ENCODE measurements at regions not wholly inside any gene's neighbourhood (a gene's known extent, or its start where the extent isn't known, plus 50 kb on each side); places are given as distances from the start of the nearest gene placed in this dataset.

- no peak for TF ChIP-seq CTCF (IDR thresholded peaks at IDR 0.05; ENCODE audit: low read length)
- TF ChIP-seq EZH2 (IDR thresholded peaks at IDR 0.05; ENCODE audit: borderline replicate concordance, low read length) = no peak
These were observed 338.0 kb upstream of the FLRT2 start for GRCh38 chr14:85191986-85192385.
